GM19324 (cell line): ENCODE measurements at regions not wholly inside any gene's neighbourhood (a gene's known extent, or its start where the extent isn't known, plus 50 kb on each side); places are given as distances from the start of the nearest gene placed in this dataset.
A peak's percentile ranks its signal among the peaks of the same experiment; 100 is the strongest.

ENCODE experiments used
- ATAC-seq: cut with Tn5 transposase; IDR thresholded peaks from one replicate; pipeline ENCODE4 v1.9.1; 2021; ENCODE audit warnings: mild to moderate bottlenecking, moderate library complexity; ENCODE audit not compliant: unreplicated experiment, low FRiP score

DNA sequence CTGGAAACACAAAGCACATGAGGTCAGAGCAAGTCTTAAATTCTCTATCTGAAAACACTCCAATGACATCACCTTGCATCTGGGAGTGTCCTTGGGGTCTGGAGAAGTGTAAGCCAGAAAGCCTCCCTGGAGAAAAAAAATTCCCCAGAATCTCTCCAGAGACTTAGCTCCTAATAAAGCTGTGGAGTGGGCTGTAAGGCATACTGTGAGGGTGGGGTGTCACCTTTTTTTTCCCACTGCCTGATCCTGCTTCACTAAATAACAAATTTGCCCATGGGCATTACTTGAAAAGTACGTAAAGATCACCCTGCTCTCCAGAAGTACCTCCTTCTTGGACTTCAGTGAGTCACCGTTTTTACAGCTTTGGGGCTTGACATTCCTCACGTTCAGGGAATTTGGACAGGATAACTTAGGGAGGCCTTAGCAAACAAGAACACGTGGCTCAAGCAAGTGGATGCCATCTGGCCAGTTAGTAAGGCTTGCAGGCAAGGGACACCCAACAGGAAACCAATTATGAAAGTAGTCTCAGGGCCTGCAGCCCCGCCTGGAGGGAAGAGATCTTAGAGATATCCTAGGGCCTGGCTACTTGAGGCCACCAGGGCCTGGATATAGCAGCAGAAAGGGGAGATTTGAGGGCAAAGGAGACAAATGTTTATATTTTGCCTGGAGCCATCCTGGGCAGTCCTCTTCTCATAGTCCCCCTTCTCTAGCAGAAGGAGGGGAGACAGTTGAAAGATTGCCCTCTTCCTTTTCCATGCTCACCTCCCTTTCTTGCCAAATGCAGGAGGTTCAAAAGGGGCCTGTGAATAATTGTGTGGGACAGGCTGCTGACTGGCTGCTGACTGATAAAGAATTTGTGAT is 60.1 kb upstream of the PLAC1 start:
- peak; percentile 23 for ATAC-seq

DNA sequence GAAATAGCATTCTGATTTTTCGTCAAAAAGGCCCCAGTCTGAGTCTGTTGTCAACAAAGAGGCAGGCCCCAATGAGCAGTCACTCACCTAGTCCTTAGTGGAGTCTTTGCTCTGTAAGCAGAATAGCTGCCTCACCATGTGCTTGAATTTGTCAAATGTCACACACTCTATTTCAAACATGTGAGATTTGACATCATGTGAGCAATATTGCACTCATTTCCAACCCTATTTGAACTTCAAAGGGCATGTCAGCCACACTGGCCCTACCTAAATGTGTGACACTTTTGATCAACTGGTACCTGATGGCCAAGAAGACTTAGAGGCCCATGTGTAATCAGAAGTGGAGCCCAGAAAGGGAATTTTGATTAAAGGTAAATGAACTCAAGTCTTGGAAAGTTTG is 59.4 kb upstream of the PLAC1 start:
- ATAC-seq: no peak

GRCh38 chrX:134716620-134717012 is 58.3 kb upstream of the PLAC1 start:
- no peak for ATAC-seq

GRCh38 chrX:134715930-134716619 is 57.8 kb upstream of the PLAC1 start:
- no peak for ATAC-seq

GRCh38 chrX:134714633-134715110 is 56.4 kb upstream of the PLAC1 start:
- ATAC-seq: no peak

DNA sequence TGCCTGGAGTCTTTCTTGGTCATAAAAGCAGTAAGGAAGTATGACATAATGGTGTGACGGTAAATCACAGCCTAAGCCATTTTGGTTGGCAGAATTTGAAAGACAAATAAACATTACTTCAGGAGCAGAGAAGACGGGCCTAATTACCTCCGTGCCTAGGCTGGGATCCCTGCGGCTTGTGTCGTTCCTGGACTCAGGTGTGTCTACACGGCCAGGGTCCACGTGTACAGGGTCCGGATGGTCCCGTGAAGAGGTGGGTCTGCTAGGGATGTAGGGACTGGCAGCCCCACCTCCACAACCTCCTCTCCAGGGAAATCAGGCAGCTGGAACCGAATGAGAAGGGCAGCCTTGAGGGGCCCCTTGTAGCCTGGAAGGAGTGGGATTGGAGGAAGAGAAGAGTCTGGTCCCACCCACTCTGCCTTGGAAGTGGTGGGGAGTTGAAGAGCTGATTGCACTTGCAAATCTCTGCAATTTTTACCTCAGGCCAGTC is 55.4 kb upstream of the PLAC1 start:
- ATAC-seq: no peak

GRCh38 chrX:134712272-134712671 is 54.0 kb upstream of the PLAC1 start:
- no peak for ATAC-seq

- no peak for ATAC-seq
Observed at GRCh38 chrX:134711135-134711921, 53.1 kb upstream of the PLAC1 start.
